ENCODE measurements at regions not wholly inside any gene's neighbourhood (a gene's known extent, or its start where the extent isn't known, plus 50 kb on each side); places are given as distances from the start of the nearest gene placed in this dataset.

GRCh38 chr21:31442339-31442738 lies 98.3 kb upstream of the TIAM1 start (continued):
- TF ChIP-seq CBX8 (IDR thresholded peaks at IDR 0.05; ENCODE audit: borderline replicate concordance, low read depth, low read length): no peak
